A549 (cell line): ENCODE measurements at regions not wholly inside any gene's neighbourhood (a gene's known extent, or its start where the extent isn't known, plus 50 kb on each side); places are given as distances from the start of the nearest gene placed in this dataset.

Experiments
- ATAC-seq, 2 experiments: fragments of 200-7000 bp in 1 of 2; fragments of >200 bp in 1 of 2; cut with Nextera tagmentation in 1 of 2; cut with Tn5 transposase in 1 of 2; 3 replicates each; pipeline versions ENCODE4 v1.8.0 to v1.9.1; 2018 to 2020; ENCODE audit warnings: mild to moderate bottlenecking in 1 of 2, moderate library complexity in 1 of 2
- CTCF ChIA-PET: fragments of 300-600 bp; sonication (Branson Sonifier 250); formaldehyde crosslinking; extraction: SDS; loops from one replicate; lab custom pipeline; 2021; ENCODE audit warnings: antibody characterized with exemption, inconsistent platforms; lab: Yijun Ruan, JAX
- POLR2A ChIA-PET: fragments of 350-600 bp; formaldehyde crosslinking; extraction: SDS; loops from one replicate; lab custom pipeline; 2021; ENCODE audit warnings: antibody characterized with exemption, inconsistent platforms; lab: Yijun Ruan, JAX
- DNase-seq, 2 experiments: peaks; one replicate each; pipeline versions ENCODE4 v3.0.0 to v3.0.0-alpha.2; 2011 to 2016; ENCODE audit warnings: low read depth in 1 of 2, low spot score in 1 of 2
- FAIRE-seq: peaks from 2 replicates; lab custom pipeline; 2011; peaks lifted over from hg19 to GRCh38; lab: Jason Lieb, UNC
- H3K27ac ChIP-seq, 2 experiments: fragments of >200 bp; sonication (Bioruptor Twin); formaldehyde crosslinking; 3 replicates each; pipeline ENCODE4 v1.5.1; 2016 to 2017
- H3K4me1 ChIP-seq: fragments of >200 bp; sonication (Bioruptor Twin); formaldehyde crosslinking; 3 replicates; pipeline ENCODE4 v1.6.1; 2016
- H3K4me2 ChIP-seq: fragments of >200 bp; sonication (Bioruptor Twin); formaldehyde crosslinking; 3 replicates; pipeline ENCODE4 v1.6.1; 2016
- H3K4me3 ChIP-seq: fragments of >200 bp; sonication (Bioruptor Twin); formaldehyde crosslinking; 3 replicates; pipeline ENCODE4 v1.5.1; 2016
- H3K9me3 ChIP-seq: fragments of >200 bp; sonication (Bioruptor Twin); formaldehyde crosslinking; 3 replicates; pipeline ENCODE4 v1.6.1; 2016
- BCL3 ChIP-seq: fragments of >200 bp; sonication (Bioruptor Twin); formaldehyde crosslinking; IDR thresholded peaks from 3 replicates; pipeline ENCODE4 v1.6.1; 2016
- BHLHE40 ChIP-seq: IDR thresholded peaks from 2 replicates; pipeline ENCODE4 v1.6.1; 2012; ENCODE audit warnings: low read depth, low read length, inconsistent platforms
- CBX2 ChIP-seq: fragments of 200-600 bp; sonication (generic); IDR thresholded peaks from 2 replicates; pipeline ENCODE4 v1.6.1; 2016; ENCODE audit warnings: low read depth, mild to moderate bottlenecking, borderline replicate concordance
- CHD2 ChIP-seq: fragments of 150-350 bp; IDR thresholded peaks from 2 replicates; pipeline ENCODE4 v1.6.1; 2014; ENCODE audit warnings: low read length; ENCODE audit not compliant: partially characterized antibody
- ELK1 ChIP-seq: fragments of 150-350 bp; IDR thresholded peaks from 2 replicates; pipeline ENCODE4 v1.6.1; 2014; ENCODE audit warnings: low read depth, mild to moderate bottlenecking, low read length
- FOSB ChIP-seq: fragments of 250-450 bp; sonication (Bioruptor Pico); IDR thresholded peaks from 2 replicates; pipeline ENCODE4 v1.5.0; 2020; ENCODE audit warnings: mild to moderate bottlenecking, moderate library complexity
- FOSL2 ChIP-seq, 2 experiments: fragments of 450-650 bp in 1 of 2; fragments of >200 bp in 1 of 2; sonication (Bioruptor Twin) in 1 of 2; formaldehyde crosslinking; IDR thresholded peaks; 2 replicates each; pipeline versions ENCODE4 v1.5.0 to v1.6.1; 2016 to 2020; ENCODE audit warnings: mild to moderate bottlenecking in 1 of 2, moderate library complexity in 1 of 2
- FOXS1 ChIP-seq: fragments of 250-450 bp; sonication (Bioruptor Pico); IDR thresholded peaks from 2 replicates; pipeline ENCODE4 v1.5.0; 2020; ENCODE audit warnings: mild to moderate bottlenecking, moderate library complexity
- HES2 ChIP-seq: fragments of >200 bp; sonication (Bioruptor Twin); formaldehyde crosslinking; IDR thresholded peaks from 2 replicates; pipeline ENCODE4 v1.6.1; 2016
- HOXA7 ChIP-seq: fragments of 250-450 bp; sonication (Bioruptor Pico); IDR thresholded peaks from 2 replicates; pipeline ENCODE4 v1.5.0; 2020; ENCODE audit warnings: mild to moderate bottlenecking, moderate library complexity
- JUNB ChIP-seq: fragments of >200 bp; sonication (Bioruptor Twin); formaldehyde crosslinking; IDR thresholded peaks from 2 replicates; pipeline ENCODE4 v1.6.1; 2016
- MAFK ChIP-seq: fragments of 450-650 bp; IDR thresholded peaks from 2 replicates; pipeline ENCODE4 v1.6.1; 2014; ENCODE audit not compliant: partially characterized antibody
- NPAS2 ChIP-seq: fragments of 250-450 bp; sonication (Bioruptor Pico); IDR thresholded peaks from 2 replicates; pipeline ENCODE4 v1.8.0; 2022; ENCODE audit warnings: mild to moderate bottlenecking, moderate library complexity, borderline replicate concordance
- NR3C1 ChIP-seq: fragments of >200 bp; sonication (Bioruptor Twin); formaldehyde crosslinking; IDR thresholded peaks from 3 replicates; pipeline ENCODE4 v1.6.1; 2017
- PBX3 ChIP-seq: IDR thresholded peaks from 2 replicates; pipeline ENCODE4 v1.6.1; 2012
- PHF8 ChIP-seq: fragments of 200-600 bp; sonication (generic); IDR thresholded peaks from 2 replicates; pipeline ENCODE4 v1.6.1; 2016; ENCODE audit warnings: low read depth, mild to moderate bottlenecking, antibody characterized with exemption, moderate library complexity, borderline replicate concordance
- RAD21 ChIP-seq, 2 experiments: fragments of >200 bp in 1 of 2; sonication (Bioruptor Twin) in 1 of 2; formaldehyde crosslinking in 1 of 2; IDR thresholded peaks in 1 of 2; conservative IDR thresholded peaks in 1 of 2; 2 replicates in 1 of 2; 3 replicates in 1 of 2; pipeline ENCODE4 v1.6.1; 2012 to 2018; ENCODE audit warnings: inconsistent platforms in 1 of 2
- REST ChIP-seq: fragments of 200-600 bp; sonication (generic); IDR thresholded peaks from 2 replicates; pipeline ENCODE4 v1.6.1; 2016; ENCODE audit warnings: antibody characterized with exemption, mild to moderate bottlenecking, moderate library complexity
- ZC3H11A ChIP-seq: fragments of 450-650 bp; IDR thresholded peaks from 2 replicates; pipeline ENCODE4 v1.6.1; 2014; ENCODE audit warnings: antibody characterized with exemption, mild to moderate bottlenecking
- WGBS: methylation state at CpG from one replicate; pipeline ENCODE4 v1.1.6; 2017; ENCODE audit errors: missing lambda C conversion rate; 5-methylcytosine and 5-hydroxymethylcytosine counted together

- 63% methylated on average over 4 of the region's 5 CpGs for WGBS
- no peak for ATAC-seq
- POLR2A ChIA-PET, result no interaction called here
Observed at GRCh38 chr1:37387854-37388253, 86.5 kb upstream of the ZC3H12A start.

GRCh38 chr1:37389327-37389726, 85.1 kb upstream of the ZC3H12A start:
- H3K4me3 ChIP-seq, result no peak overlapping the region
- H3K4me2 ChIP-seq, result no peak overlapping the region
- no peak for DNase-seq
- WGBS, result 66% methylated on average over 6 of the region's 6 CpGs
- no peak for FAIRE-seq
- no peak for ATAC-seq
- ChIA-PET CTCF (no interaction called here), POLR2A (no interaction called here)
- H3K4me1 ChIP-seq, result no peaks in the 10 kb centered on the region
- no peaks in the 10 kb centered on the region for H3K9me3 ChIP-seq
- TF ChIP-seq PBX3, result no peak
- TF ChIP-seq CBX2, result no peak
- no peak for TF ChIP-seq MAFK
- no peak for TF ChIP-seq BCL3
- TF ChIP-seq BHLHE40, result no peak
- TF ChIP-seq HES2, result no peak
- no peak overlapping the region for H3K27ac ChIP-seq

More at GRCh38 chr1:37387854-37388253, 86.5 kb upstream of the ZC3H12A start:
- Histone ChIP-seq H3K4me1 (no peaks in the 10 kb centered on the region), H3K9me3 (no peaks in the 10 kb centered on the region), H3K4me2 (no peak overlapping the region), H3K27ac (no peak overlapping the region), H3K4me3 (no peak overlapping the region)
- TF ChIP-seq ZC3H11A (no peak), HES2 (no peak), PHF8 (no peak)
- DNase-seq (no peak), FAIRE-seq (no peak)
- CTCF ChIA-PET, result no interaction called here

- no peak for FAIRE-seq
- ATAC-seq, result peak; percentile 60 to 74; a peak in 4 of 6 replicates
- H3K4me2 ChIP-seq, result no peak overlapping the region
- WGBS, result 40% methylated on average over 6 of the region's 11 CpGs
- H3K9me3 ChIP-seq, result no peaks in the 10 kb centered on the region
- DNase-seq, result peak; percentile 7 to 16
- TF ChIP-seq RAD21 (conservative IDR thresholded peaks at IDR 0.05 in 1 of 2, IDR thresholded peaks at IDR 0.05 in 1 of 2) (peak in 1 of 2 experiments; percentile 39; a peak in 2 of 5 replicates), BHLHE40 (no peak)
- POLR2A ChIA-PET, result no interaction called here
- no peak overlapping the region for H3K27ac ChIP-seq
- CTCF ChIA-PET, result no interaction called here
- H3K4me3 ChIP-seq, result no peak overlapping the region
- H3K4me1 ChIP-seq, result no peaks in the 10 kb centered on the region
Observed at GRCh38 chr1:37391211-37392011, 83.0 kb upstream of the ZC3H12A start.

GRCh38 chr1:37392051-37392450, 82.3 kb upstream of the ZC3H12A start:
- Histone ChIP-seq H3K4me3 (no peak overlapping the region), H3K27ac (no peak overlapping the region), H3K4me2 (no peak overlapping the region), H3K4me1 (no peaks in the 10 kb centered on the region), H3K9me3 (no peaks in the 10 kb centered on the region)
- DNase-seq (no peak), FAIRE-seq (no peak), ATAC-seq (no peak)
- ChIA-PET CTCF (no interaction called here), POLR2A (no interaction called here)
- no peak for TF ChIP-seq MAFK
- TF ChIP-seq CHD2, result no peak
- TF ChIP-seq FOSB (CRISPR knock-in tag), result no peak
- no peak for TF ChIP-seq NR3C1
- TF ChIP-seq NPAS2 (CRISPR knock-in tag), result no peak
- TF ChIP-seq HOXA7, result no peak
- TF ChIP-seq FOXS1, result no peak
- no peak for TF ChIP-seq PBX3
- TF ChIP-seq ELK1, result no peak
- no peak for TF ChIP-seq FOSL2 (IDR thresholded peaks at IDR 0.05)
- TF ChIP-seq FOSL2 (CRISPR knock-in tag; IDR thresholded peaks at IDR 0.05), result no peak
- no peak for TF ChIP-seq REST
- TF ChIP-seq JUNB, result no peak
- WGBS, result 31% methylated on average over 5 of the region's 5 CpGs
